Heart left ventricle (tissue), 16 donors: ENCODE measurements at regions not wholly inside any gene's neighbourhood (a gene's known extent, or its start where the extent isn't known, plus 50 kb on each side); places are given as distances from the start of the nearest gene placed in this dataset.
A peak's percentile ranks its signal among the peaks of the same experiment; 100 is the strongest.

Experiments used
- ATAC-seq, 4 donors: fragments of 200-7000 bp; cut with Tn5 transposase; one replicate each; pipeline ENCODE4 v1.9.1; 2020 to 2022; ENCODE audit warnings: moderate library complexity in 4 of 4, mild to moderate bottlenecking in 3 of 4, moderate number of reproducible peaks in 1 of 4
- DNase-seq, 5 donors: peaks; one replicate each; pipeline ENCODE4 v3.0.0-alpha.2; 2020
- H3K27ac ChIP-seq, 12 donors: fragments of 200-600 bp; sonication (generic) in 4 of 12; one replicate each; pipeline versions ENCODE4 v1.5.0 to v1.8.0; 2016 to 2022; ENCODE audit warnings: mild to moderate bottlenecking in 2 of 12
- H3K27me3 ChIP-seq, 9 donors: fragments of 200-600 bp; sonication (generic) in 2 of 9; one replicate each; pipeline versions ENCODE4 v1.5.1 to v1.8.0; 2016 to 2022; ENCODE audit warnings: mild to moderate bottlenecking in 3 of 9
- H3K36me3 ChIP-seq, 9 donors: fragments of 200-600 bp; sonication (generic) in 2 of 9; one replicate each; pipeline versions ENCODE4 v1.5.0 to v1.8.0; 2018 to 2022; ENCODE audit warnings: mild to moderate bottlenecking in 2 of 9
- H3K4me1 ChIP-seq, 12 donors: fragments of 200-600 bp; sonication (generic) in 4 of 12; one replicate each; pipeline versions ENCODE4 v1.5.0 to v1.8.0; 2016 to 2022; ENCODE audit warnings: mild to moderate bottlenecking in 3 of 12
- H3K4me3 ChIP-seq, 12 donors: fragments of 200-600 bp; sonication (generic) in 4 of 12; one replicate each; pipeline versions ENCODE4 v1.5.0 to v1.8.0; 2017 to 2022; ENCODE audit warnings: mild to moderate bottlenecking in 9 of 12, moderate library complexity in 4 of 12
- H3K9me3 ChIP-seq, 12 donors: fragments of 200-600 bp; sonication (generic) in 4 of 12; one replicate each; pipeline versions ENCODE4 v1.5.0 to v1.8.0; 2016 to 2022; ENCODE audit warnings: mild to moderate bottlenecking in 1 of 12
- CTCF ChIP-seq, 12 donors: fragments of 200-600 bp; sonication (generic) in 4 of 12; IDR thresholded peaks; one replicate each; pipeline versions ENCODE4 v1.5.0 to v1.8.0; 2018 to 2022; ENCODE audit warnings: antibody characterized with exemption in 12 of 12, mild to moderate bottlenecking in 5 of 12
- POLR2A ChIP-seq, 2 donors: fragments of 450-650 bp; IDR thresholded peaks; one replicate each; pipeline ENCODE4 v1.6.1; 2017; ENCODE audit warnings: antibody characterized with exemption in 2 of 2, mild to moderate bottlenecking in 2 of 2, moderate library complexity in 2 of 2
- WGBS, 4 donors: extraction: QIAGEN DNeasy Blood & Tissue Kit in 2 of 4; methylation state at CpG; one replicate each; pipeline versions ENCODE4 v1.1.5 to v1.1.7; 2013 to 2018; 5-methylcytosine and 5-hydroxymethylcytosine counted together
- intact Hi-C, 10 donors: fragments of 100-400 bp; cut with DNase I; formaldehyde crosslinking; loops; one replicate each; pipeline versions ENCODE4 v1.11.1 to v1.14.2; 2022
- donor health status: ischemic (EF 13 %, LVEDD 7.1; RV severe dilation, severe dysfunction).
- donor health status: healthy with polysubstance abuse.
- donor health status: DM: no; HTN: yes; CAD: no.
- donor health status: DM: no; HTN: no; CAD: no.
- donor health status: ischemic (EF 25% LVEDD 6.9; RV normal size, moderate dysfunction).
- donor health status: ischemic (EF 25% LVEDD 5.7; RV mildly dilated, moderate dysfunction).
- donor health status: healthy.
- donor health status: DM: yes; HTN: yes; CAD: no.
- donor health status: ischemic (EF 35%, LVEDD 5.7; RV mildly dilated, moderate dysfunction).
- donor health status: nonischemic (EF 11% LVEDD 7.7; RV severe dilation, severe dysfunction).
- donor health status: DM: yes; HTN: yes; CAD: no.
- donor health status: PGD.
- donor health status: ischemic (EF 29% LVEDD 5.4; RV normal size, mild dysfunction).
- donor health status: nonischemic (EF 23%, LVEDD 6.1; RV moderate dilation, normal function).

DNA sequence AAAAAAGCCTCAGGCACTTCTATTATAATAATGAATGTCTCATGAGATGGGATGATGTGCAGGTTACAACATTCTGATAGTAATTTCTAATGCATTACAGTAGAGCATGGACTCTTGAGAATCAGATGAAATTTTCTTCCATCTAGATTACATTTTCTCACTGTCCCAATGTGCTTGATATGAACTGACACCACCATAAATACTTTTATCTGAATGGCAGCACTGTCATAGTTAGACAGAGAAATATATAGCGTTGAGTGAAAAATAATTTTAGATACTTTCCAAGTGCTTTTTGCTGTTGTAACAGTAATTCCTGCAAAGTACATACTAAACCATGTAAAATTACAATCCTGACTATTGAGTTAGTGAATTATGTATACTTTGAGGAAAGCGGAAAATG is 630.1 kb downstream of the BRINP3 start:
- no peak for ATAC-seq
- Histone ChIP-seq H3K4me1 (no peaks in the 10 kb centered on the region), H3K27me3 (no peaks in the 10 kb centered on the region), H3K36me3 (no peaks in the 10 kb centered on the region), H3K27ac (no peak overlapping the region), H3K9me3 (peaks cover 0 to 8% (median 0%) of the 10 kb centered on the region in 12 donors), H3K4me3 (no peak overlapping the region)
- DNase-seq = no peak
- intact Hi-C loops = no loop called here
- WGBS, 4 donors = 90 to 94% (median 92%) methylated on average over 2 of the region's 2 CpGs
- TF ChIP-seq POLR2A (IDR thresholded peaks at IDR 0.05) (no peak), CTCF (IDR thresholded peaks at IDR 0.05) (no peak)

- DNase-seq (no peak), ATAC-seq (no peak)
- no peaks in the 10 kb centered on the region for H3K36me3 ChIP-seq
- H3K9me3 ChIP-seq = peaks cover 0 to 18% (median 1%) of the 10 kb centered on the region in 12 donors
- H3K4me3 ChIP-seq = no peak overlapping the region
- 62 to 73% (median 67%) methylated on average over 3 of the region's 3 CpGs for WGBS, 4 donors
- H3K27me3 ChIP-seq = no peaks in the 10 kb centered on the region
- intact Hi-C loops = no loop called here
- no peak overlapping the region for H3K27ac ChIP-seq
- no peaks in the 10 kb centered on the region for H3K4me1 ChIP-seq
- TF ChIP-seq CTCF (IDR thresholded peaks at IDR 0.05) = no peak
- no peak for TF ChIP-seq POLR2A (IDR thresholded peaks at IDR 0.05)
Observed at GRCh38 chr1:189851806-189852367, 625.8 kb downstream of the BRINP3 start.

DNA sequence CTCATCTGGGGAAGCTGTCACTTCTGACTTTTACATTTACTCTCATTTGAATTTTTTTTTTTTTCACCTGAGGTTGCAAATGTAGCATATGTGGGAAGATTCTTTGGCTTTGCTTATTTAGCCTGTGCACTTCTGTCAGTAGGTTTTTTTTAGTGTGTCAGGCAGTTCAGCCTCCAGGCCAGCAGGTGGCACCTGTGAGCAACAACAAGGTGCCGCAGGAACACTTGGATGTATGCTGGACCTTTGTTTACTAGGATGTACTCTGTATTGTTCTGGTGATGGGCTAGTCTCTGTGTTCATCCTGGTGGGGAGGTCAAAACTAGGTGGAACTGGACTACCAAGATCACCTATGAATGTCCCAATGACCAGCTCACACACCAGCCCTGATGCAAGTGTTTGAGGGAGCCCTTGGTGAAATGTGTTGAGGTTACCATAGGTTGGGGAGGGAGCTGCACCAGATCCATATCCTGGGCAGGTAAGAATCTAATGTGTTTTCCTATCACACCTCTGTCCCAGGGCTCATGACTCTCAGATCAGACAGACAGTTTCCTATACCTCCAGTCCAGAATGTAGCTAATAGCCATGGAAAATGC is 618.2 kb downstream of the BRINP3 start:
- H3K9me3 ChIP-seq = peaks cover 0 to 38% (median 0%) of the 10 kb centered on the region in 12 donors
- TF ChIP-seq POLR2A (IDR thresholded peaks at IDR 0.05) (no peak), CTCF (IDR thresholded peaks at IDR 0.05) (peak in 6 of 12 donors; percentile 16 to 25 (median 24))
- no peak overlapping the region for H3K4me3 ChIP-seq
- no peaks in the 10 kb centered on the region for H3K4me1 ChIP-seq
- no peak for DNase-seq
- 67 to 77% (median 75%) methylated on average over 1 of the region's 1 CpG for WGBS, 4 donors
- H3K27ac ChIP-seq = no peak overlapping the region
- no peak for ATAC-seq
- intact Hi-C loops = no loop called here
- H3K27me3 ChIP-seq = no peaks in the 10 kb centered on the region
- H3K36me3 ChIP-seq = no peaks in the 10 kb centered on the region

- Histone ChIP-seq H3K4me1 (no peaks in the 10 kb centered on the region), H3K36me3 (no peaks in the 10 kb centered on the region), H3K27me3 (no peaks in the 10 kb centered on the region), H3K9me3 (peaks cover 0 to 2% (median 0%) of the 10 kb centered on the region in 12 donors), H3K4me3 (no peak overlapping the region), H3K27ac (no peak overlapping the region)
- intact Hi-C loops = no loop called here
- TF ChIP-seq CTCF (IDR thresholded peaks at IDR 0.05) (no peak), POLR2A (IDR thresholded peaks at IDR 0.05) (no peak)
- WGBS, 4 donors = 78 to 94% (median 86%) methylated on average over 1 of the region's 1 CpG
- ATAC-seq (no peak), DNase-seq (no peak)
Observed at GRCh38 chr1:189866606-189867005, 611.1 kb downstream of the BRINP3 start.
